CD4-positive, alpha-beta T cell treated with Interleukin-6 at 100 ng/mL for 8 hours (primary cell): ENCODE measurements at regions not wholly inside any gene's neighbourhood (a gene's known extent, or its start where the extent isn't known, plus 50 kb on each side); places are given as distances from the start of the nearest gene placed in this dataset.
"Not testable (repeated sequence)": the region's sequence is repeated elsewhere in the genome, so short reads cannot be mapped to it uniquely, and the experiment has no call there.

ENCODE experiments used
- DNase-seq: peaks from one replicate; pipeline ENCODE4 v3.0.0-alpha.2; 2020; ENCODE audit warnings: mixed read lengths, low spot score

- DNase-seq, result no peak
These were observed 80.1 kb upstream of the AUTS2 start for GRCh38 chr7:69517985-69518704.

- DNase-seq, result no peak
These were observed 79.6 kb upstream of the AUTS2 start for GRCh38 chr7:69518705-69519077.

GRCh38 chr7:69526570-69526969 lies 71.7 kb upstream of the AUTS2 start:
- no peak for DNase-seq

- DNase-seq, result no peak
These were observed 70.6 kb upstream of the AUTS2 start for GRCh38 chr7:69527706-69528105.

GRCh38 chr7:69531050-69531449 lies 67.2 kb upstream of the AUTS2 start:
- DNase-seq, result no peak

- no peak for DNase-seq
These were observed 63.7 kb upstream of the AUTS2 start for GRCh38 chr7:69534461-69535041.

GRCh38 chr7:69537691-69538090 lies 60.6 kb upstream of the AUTS2 start:
- no peak for DNase-seq

- DNase-seq, result no peak
These were observed 58.7 kb upstream of the AUTS2 start for GRCh38 chr7:69539531-69539930.

- DNase-seq, result no peak
These were observed 58.0 kb upstream of the AUTS2 start for GRCh38 chr7:69540287-69540686.

GRCh38 chr7:69541779-69542432 lies 56.4 kb upstream of the AUTS2 start:
- not testable (repeated sequence) for DNase-seq

GRCh38 chr7:69545175-69545574 lies 53.1 kb upstream of the AUTS2 start:
- no peak for DNase-seq
